ENCODE measurements at regions not wholly inside any gene's neighbourhood (a gene's known extent, or its start where the extent isn't known, plus 50 kb on each side); places are given as distances from the start of the nearest gene placed in this dataset.

DNA sequence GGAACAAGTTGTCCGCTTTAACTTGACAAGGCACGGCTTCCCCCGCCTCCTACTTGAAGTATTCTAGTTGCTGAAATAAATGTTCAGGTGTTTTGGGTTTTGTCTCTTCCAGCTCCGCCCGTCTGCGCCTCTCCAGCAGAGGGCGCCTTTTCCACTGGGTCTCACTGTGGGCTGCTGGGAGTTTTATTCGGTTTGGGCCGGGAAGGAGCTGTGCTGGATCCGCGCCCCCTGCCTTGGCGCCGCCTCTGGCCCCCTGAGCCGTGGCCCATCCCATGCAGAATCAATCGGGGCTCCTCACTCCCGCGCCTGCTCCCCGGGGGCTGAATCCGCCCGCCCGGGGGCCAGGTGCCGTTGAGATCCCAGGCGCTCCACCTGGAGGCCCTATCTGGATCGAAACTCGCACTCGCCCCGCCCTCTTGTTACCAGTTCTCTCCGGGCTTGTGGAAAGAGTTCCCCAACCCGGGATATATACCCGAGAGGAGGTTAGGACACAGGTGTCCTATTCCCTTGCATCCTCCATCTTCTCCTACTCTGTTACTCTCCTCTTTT lies 51.0 kb upstream of the TCF21 start:
- TF ChIP-seq CTCF (conservative IDR thresholded peaks at IDR 0.05; ENCODE audit: low read depth, low read length) (peak; percentile 87), EZH2 (IDR thresholded peaks at IDR 0.05; ENCODE audit: borderline replicate concordance, low read depth, low read length, poor library complexity, severe bottlenecking) (no peak)
